ENCODE measurements at regions not wholly inside any gene's neighbourhood (a gene's known extent, or its start where the extent isn't known, plus 50 kb on each side); places are given as distances from the start of the nearest gene placed in this dataset.

GRCh38 chr22:27089264-27089663 is 431.9 kb downstream of the MIAT start:
- no peak for TF ChIP-seq FOXP2 (optimal IDR thresholded peaks at IDR 0.05; ENCODE audit: borderline replicate concordance, extremely low read depth, extremely low read length, insufficient read depth)

GRCh38 chr22:27090611-27091011 is 433.2 kb downstream of the MIAT start:
- TF ChIP-seq SIN3A (IDR thresholded peaks at IDR 0.05; ENCODE audit: borderline replicate concordance, insufficient read depth, low read length) (no peak), POLR2AphosphoS5 (IDR thresholded peaks at IDR 0.05; ENCODE audit: low read depth, low read length) (no peak), TAF1 (IDR thresholded peaks at IDR 0.05; ENCODE audit: borderline replicate concordance, insufficient read depth, low read length) (no peak), FOXP2 (optimal IDR thresholded peaks at IDR 0.05; ENCODE audit: borderline replicate concordance, extremely low read depth, extremely low read length, insufficient read depth) (no peak)
- TF ChIP-seq, protein P1, sequence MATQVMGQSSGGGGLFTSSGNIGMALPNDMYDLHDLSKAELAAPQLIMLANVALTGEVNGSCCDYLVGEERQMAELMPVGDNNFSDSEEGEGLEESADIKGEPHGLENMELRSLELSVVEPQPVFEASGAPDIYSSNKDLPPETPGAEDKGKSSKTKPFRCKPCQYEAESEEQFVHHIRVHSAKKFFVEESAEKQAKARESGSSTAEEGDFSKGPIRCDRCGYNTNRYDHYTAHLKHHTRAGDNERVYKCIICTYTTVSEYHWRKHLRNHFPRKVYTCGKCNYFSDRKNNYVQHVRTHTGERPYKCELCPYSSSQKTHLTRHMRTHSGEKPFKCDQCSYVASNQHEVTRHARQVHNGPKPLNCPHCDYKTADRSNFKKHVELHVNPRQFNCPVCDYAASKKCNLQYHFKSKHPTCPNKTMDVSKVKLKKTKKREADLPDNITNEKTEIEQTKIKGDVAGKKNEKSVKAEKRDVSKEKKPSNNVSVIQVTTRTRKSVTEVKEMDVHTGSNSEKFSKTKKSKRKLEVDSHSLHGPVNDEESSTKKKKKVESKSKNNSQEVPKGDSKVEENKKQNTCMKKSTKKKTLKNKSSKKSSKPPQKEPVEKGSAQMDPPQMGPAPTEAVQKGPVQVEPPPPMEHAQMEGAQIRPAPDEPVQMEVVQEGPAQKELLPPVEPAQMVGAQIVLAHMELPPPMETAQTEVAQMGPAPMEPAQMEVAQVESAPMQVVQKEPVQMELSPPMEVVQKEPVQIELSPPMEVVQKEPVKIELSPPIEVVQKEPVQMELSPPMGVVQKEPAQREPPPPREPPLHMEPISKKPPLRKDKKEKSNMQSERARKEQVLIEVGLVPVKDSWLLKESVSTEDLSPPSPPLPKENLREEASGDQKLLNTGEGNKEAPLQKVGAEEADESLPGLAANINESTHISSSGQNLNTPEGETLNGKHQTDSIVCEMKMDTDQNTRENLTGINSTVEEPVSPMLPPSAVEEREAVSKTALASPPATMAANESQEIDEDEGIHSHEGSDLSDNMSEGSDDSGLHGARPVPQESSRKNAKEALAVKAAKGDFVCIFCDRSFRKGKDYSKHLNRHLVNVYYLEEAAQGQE (IDR thresholded peaks at IDR 0.05; ENCODE audit: insufficient read depth in 1 of 2, low read depth in 2 of 2, low read length in 2 of 2): no peak

GRCh38 chr22:27093422-27093821 is 436.0 kb downstream of the MIAT start:
- TF ChIP-seq POLR2AphosphoS5 (IDR thresholded peaks at IDR 0.05; ENCODE audit: low read depth, low read length) (no peak), FOXP2 (optimal IDR thresholded peaks at IDR 0.05; ENCODE audit: borderline replicate concordance, extremely low read depth, extremely low read length, insufficient read depth) (no peak), TAF1 (IDR thresholded peaks at IDR 0.05; ENCODE audit: borderline replicate concordance, insufficient read depth, low read length) (no peak), SIN3A (IDR thresholded peaks at IDR 0.05; ENCODE audit: borderline replicate concordance, insufficient read depth, low read length) (no peak)
- TF ChIP-seq, protein P1 (IDR thresholded peaks at IDR 0.05; ENCODE audit: insufficient read depth in 1 of 2, low read depth in 2 of 2, low read length in 2 of 2): no peak

DNA sequence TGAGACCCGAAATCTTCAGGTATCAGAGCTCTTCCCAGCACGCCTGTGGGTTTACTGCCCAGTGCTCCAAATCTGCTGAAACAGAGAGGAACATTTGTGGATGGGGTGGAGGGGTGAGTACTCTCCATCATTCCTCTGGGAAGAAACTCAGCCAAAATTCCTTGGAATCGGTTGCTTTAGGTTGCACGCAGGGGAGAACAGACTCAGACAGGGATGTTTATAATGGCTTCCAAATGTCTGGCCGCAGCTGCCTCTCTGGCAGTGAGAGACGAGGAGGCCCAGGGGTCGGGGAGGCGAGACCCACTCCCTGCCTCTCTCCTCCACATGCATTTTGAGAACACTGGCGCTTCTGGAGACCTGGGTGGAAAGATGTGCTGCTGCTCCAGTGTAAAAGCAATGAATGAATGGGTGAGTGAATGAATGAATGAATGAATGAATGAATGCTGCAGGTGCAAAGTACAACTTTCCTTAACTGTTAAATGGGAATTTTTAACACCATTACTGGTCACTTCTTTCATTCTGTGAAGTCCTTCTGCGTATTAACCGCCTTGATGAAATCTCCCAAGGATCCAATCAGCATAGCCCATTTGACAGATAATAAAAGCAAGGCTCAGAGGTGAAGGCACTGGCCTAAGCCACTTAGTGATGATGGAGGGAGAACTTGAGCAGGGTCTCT is 437.4 kb downstream of the MIAT start:
- TF ChIP-seq TAF1 (IDR thresholded peaks at IDR 0.05; ENCODE audit: borderline replicate concordance, insufficient read depth, low read length) (no peak), POLR2AphosphoS5 (IDR thresholded peaks at IDR 0.05; ENCODE audit: low read depth, low read length) (no peak), SIN3A (IDR thresholded peaks at IDR 0.05; ENCODE audit: borderline replicate concordance, insufficient read depth, low read length) (no peak)
- TF ChIP-seq, protein P1 (IDR thresholded peaks at IDR 0.05; ENCODE audit: insufficient read depth in 1 of 2, low read depth in 2 of 2, low read length in 2 of 2): no peak

DNA sequence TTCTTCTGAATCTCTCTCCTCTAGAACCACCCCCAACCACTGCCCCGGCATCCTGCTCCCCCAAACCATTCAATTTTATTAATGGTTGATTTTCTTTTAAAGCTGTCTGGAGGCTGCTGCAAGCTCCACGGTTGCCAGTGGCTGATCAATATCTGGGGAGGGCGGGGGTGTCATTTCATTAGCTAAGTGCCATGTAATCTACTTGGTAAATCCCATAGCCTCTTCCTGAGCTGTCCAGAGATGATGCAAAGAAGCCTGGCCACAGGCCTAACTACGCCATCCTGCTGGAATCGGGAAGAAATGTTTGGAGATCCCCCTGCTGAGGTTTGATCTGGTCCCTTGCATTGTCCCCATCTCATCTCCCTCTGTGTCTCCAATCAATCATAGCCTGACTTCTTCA is 440.1 kb downstream of the MIAT start:
- TF ChIP-seq TAF1 (IDR thresholded peaks at IDR 0.05; ENCODE audit: borderline replicate concordance, insufficient read depth, low read length) (no peak), FOXP2 (optimal IDR thresholded peaks at IDR 0.05; ENCODE audit: borderline replicate concordance, extremely low read depth, extremely low read length, insufficient read depth) (no peak), POLR2AphosphoS5 (IDR thresholded peaks at IDR 0.05; ENCODE audit: low read depth, low read length) (no peak), SIN3A (IDR thresholded peaks at IDR 0.05; ENCODE audit: borderline replicate concordance, insufficient read depth, low read length) (no peak)
- TF ChIP-seq, protein P1 (IDR thresholded peaks at IDR 0.05; ENCODE audit: insufficient read depth in 1 of 2, low read depth in 2 of 2, low read length in 2 of 2): no peak

Data from PFSK-1 (cell line).